Transverse colon (tissue), 3 donors: ENCODE measurements at regions not wholly inside any gene's neighbourhood (a gene's known extent, or its start where the extent isn't known, plus 50 kb on each side); places are given as distances from the start of the nearest gene placed in this dataset.
"Not testable (repeated sequence)": the region's sequence is repeated elsewhere in the genome, so short reads cannot be mapped to it uniquely, and the experiment has no call there.

ENCODE experiments used
- EP300 ChIP-seq: sonication (generic); formaldehyde crosslinking; IDR thresholded peaks from one replicate; pipeline ENCODE4 v1.6.1; 2017; ENCODE audit warnings: antibody characterized with exemption, low read depth
- POLR2A ChIP-seq: fragments of 450-650 bp; IDR thresholded peaks from one replicate; pipeline ENCODE4 v1.6.1; 2016; ENCODE audit warnings: antibody characterized with exemption, mild to moderate bottlenecking, moderate library complexity
- TF ChIP-seq, protein P1 (sequence below), 5 experiments: fragments of 200-600 bp in 3 of 5; fragments of 450-650 bp in 2 of 5; sonication (generic) in 3 of 5; IDR thresholded peaks; 1 replicate in 2 of 5; 2 replicates in 3 of 5; pipeline ENCODE4 v1.5.1; 2016 to 2017; ENCODE audit warnings: antibody characterized with exemption in 5 of 5, inconsistent platforms in 3 of 5, mild to moderate bottlenecking in 2 of 5, moderate library complexity in 1 of 5

- TF ChIP-seq POLR2A, EP300: not testable (repeated sequence)
- TF ChIP-seq, protein P1, sequence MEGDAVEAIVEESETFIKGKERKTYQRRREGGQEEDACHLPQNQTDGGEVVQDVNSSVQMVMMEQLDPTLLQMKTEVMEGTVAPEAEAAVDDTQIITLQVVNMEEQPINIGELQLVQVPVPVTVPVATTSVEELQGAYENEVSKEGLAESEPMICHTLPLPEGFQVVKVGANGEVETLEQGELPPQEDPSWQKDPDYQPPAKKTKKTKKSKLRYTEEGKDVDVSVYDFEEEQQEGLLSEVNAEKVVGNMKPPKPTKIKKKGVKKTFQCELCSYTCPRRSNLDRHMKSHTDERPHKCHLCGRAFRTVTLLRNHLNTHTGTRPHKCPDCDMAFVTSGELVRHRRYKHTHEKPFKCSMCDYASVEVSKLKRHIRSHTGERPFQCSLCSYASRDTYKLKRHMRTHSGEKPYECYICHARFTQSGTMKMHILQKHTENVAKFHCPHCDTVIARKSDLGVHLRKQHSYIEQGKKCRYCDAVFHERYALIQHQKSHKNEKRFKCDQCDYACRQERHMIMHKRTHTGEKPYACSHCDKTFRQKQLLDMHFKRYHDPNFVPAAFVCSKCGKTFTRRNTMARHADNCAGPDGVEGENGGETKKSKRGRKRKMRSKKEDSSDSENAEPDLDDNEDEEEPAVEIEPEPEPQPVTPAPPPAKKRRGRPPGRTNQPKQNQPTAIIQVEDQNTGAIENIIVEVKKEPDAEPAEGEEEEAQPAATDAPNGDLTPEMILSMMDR (IDR thresholded peaks at IDR 0.05), result not testable (repeated sequence)
Observed at GRCh38 chr2:36180293-36180692, 175.3 kb upstream of the CRIM1 start.
